Upper lobe of right lung (tissue), 1 donor: ENCODE measurements at regions not wholly inside any gene's neighbourhood (a gene's known extent, or its start where the extent isn't known, plus 50 kb on each side); places are given as distances from the start of the nearest gene placed in this dataset.

Experiments
- ATAC-seq: fragments of 200-7000 bp; cut with Tn5 transposase; one replicate; pipeline ENCODE4 v1.9.1; 2020; ENCODE audit warnings: mild to moderate bottlenecking, moderate library complexity
- DNase-seq: peaks from one replicate; pipeline ENCODE4 v3.0.0-alpha.2; 2020
- H3K27ac ChIP-seq: fragments of 200-600 bp; one replicate; pipeline ENCODE4 v1.8.0; 2022
- H3K27me3 ChIP-seq: fragments of 200-600 bp; one replicate; pipeline ENCODE4 v1.8.0; 2022; ENCODE audit warnings: mild to moderate bottlenecking
- H3K36me3 ChIP-seq: fragments of 200-600 bp; one replicate; pipeline ENCODE4 v1.8.0; 2022
- H3K4me1 ChIP-seq: fragments of 200-600 bp; one replicate; pipeline ENCODE4 v1.8.0; 2022
- H3K4me3 ChIP-seq: fragments of 200-600 bp; one replicate; pipeline ENCODE4 v1.8.0; 2022; ENCODE audit warnings: mild to moderate bottlenecking
- H3K9me3 ChIP-seq: fragments of 200-600 bp; one replicate; pipeline ENCODE4 v1.8.0; 2022
- intact Hi-C: fragments of 100-400 bp; cut with DNase I; formaldehyde crosslinking; loops from one replicate; pipeline ENCODE4 v1.11.0; 2022
- TF ChIP-seq, protein P1 (sequence below): fragments of 200-600 bp; IDR thresholded peaks from one replicate; pipeline ENCODE4 v1.8.0; 2022; ENCODE audit warnings: antibody characterized with exemption
- donor health status: DM: no; HTN: yes; CAD: no; lungs with severe emphysema.

DNA sequence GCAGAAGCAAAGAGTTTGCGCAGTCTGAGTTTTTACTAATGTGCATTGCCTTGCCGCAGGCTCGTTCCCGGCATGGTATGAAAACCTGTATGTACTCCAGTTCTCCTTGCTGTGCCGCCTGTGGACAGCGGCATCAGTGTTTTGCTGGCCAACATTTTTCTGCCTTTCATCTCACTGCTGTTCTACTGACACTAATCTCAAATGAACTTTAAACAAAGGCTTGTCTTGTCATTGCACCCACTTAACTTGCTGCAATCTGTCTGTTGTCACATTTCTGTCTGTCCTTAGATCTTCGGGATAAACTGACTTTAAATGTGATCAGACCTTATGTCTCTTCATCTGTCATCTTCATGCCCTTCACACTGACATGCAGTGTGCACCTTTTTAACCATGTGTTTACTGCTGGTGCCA, 71.7 kb upstream of the ZNRF2 start:
- Histone ChIP-seq H3K36me3 (no peaks in the 10 kb centered on the region), H3K9me3 (no peaks in the 10 kb centered on the region), H3K4me3 (no peak overlapping the region), H3K27ac (no peak overlapping the region), H3K27me3 (no peaks in the 10 kb centered on the region), H3K4me1 (peaks cover 4% of the 10 kb centered on the region)
- intact Hi-C loops, result no loop called here
- TF ChIP-seq, protein P1, sequence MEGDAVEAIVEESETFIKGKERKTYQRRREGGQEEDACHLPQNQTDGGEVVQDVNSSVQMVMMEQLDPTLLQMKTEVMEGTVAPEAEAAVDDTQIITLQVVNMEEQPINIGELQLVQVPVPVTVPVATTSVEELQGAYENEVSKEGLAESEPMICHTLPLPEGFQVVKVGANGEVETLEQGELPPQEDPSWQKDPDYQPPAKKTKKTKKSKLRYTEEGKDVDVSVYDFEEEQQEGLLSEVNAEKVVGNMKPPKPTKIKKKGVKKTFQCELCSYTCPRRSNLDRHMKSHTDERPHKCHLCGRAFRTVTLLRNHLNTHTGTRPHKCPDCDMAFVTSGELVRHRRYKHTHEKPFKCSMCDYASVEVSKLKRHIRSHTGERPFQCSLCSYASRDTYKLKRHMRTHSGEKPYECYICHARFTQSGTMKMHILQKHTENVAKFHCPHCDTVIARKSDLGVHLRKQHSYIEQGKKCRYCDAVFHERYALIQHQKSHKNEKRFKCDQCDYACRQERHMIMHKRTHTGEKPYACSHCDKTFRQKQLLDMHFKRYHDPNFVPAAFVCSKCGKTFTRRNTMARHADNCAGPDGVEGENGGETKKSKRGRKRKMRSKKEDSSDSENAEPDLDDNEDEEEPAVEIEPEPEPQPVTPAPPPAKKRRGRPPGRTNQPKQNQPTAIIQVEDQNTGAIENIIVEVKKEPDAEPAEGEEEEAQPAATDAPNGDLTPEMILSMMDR, result no peak
- no peak for ATAC-seq
- DNase-seq, result no peak

DNA sequence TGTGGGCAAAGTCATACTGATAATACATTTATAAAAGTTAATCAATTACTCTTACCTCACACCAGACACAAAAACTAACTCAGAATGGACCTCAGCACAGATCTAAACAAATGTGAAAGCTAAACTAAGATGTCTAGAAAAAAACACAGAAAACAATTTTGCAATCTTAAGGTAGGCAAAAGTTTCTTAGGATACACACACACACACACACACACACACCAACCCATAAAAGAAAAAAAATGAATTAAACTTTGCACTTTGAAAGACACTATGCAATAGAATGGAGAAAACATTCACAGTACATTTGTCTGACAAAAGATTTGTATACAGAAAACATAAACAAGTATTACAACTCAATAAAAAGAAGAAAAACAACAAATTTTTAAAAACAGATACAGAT, 70.8 kb upstream of the ZNRF2 start:
- DNase-seq, result no peak
- Histone ChIP-seq H3K27me3 (no peaks in the 10 kb centered on the region), H3K9me3 (no peaks in the 10 kb centered on the region), H3K36me3 (no peaks in the 10 kb centered on the region), H3K4me1 (peaks cover 4% of the 10 kb centered on the region), H3K4me3 (no peak overlapping the region), H3K27ac (no peak overlapping the region)
- intact Hi-C loops, result no loop called here
- ATAC-seq, result no peak
- TF ChIP-seq, protein P1, result no peak

DNA sequence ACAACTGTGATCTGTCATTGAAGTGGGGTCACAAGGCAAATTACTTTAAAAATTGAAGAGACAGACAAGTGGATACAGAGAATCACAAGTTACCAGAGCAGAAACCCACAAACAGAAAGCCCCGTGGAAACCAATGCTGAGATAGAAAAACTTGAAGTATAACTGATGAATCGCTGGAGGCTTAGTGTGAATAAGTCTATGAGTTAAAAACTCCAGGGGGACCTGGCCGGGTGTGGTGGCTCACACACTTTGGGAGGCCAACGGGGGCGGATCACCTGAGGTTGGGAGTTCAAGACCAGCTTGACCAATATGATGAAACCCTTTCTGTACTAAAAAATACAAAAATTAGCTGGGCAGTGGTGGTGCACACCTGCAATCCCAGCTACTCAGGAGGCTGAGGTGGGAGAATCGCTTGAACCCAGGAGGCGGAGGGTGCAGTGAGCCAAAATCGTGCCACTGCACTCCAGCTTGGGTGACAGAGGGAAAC, 69.7 kb upstream of the ZNRF2 start:
- intact Hi-C loops, result no loop called here
- ATAC-seq (no peak), DNase-seq (no peak)
- H3K9me3 ChIP-seq, result no peaks in the 10 kb centered on the region
- no peaks in the 10 kb centered on the region for H3K27me3 ChIP-seq
- H3K27ac ChIP-seq, result no peak overlapping the region
- H3K36me3 ChIP-seq, result no peaks in the 10 kb centered on the region
- no peak overlapping the region for H3K4me3 ChIP-seq
- peaks cover 4% of the 10 kb centered on the region for H3K4me1 ChIP-seq
- TF ChIP-seq, protein P1, result no peak

DNA sequence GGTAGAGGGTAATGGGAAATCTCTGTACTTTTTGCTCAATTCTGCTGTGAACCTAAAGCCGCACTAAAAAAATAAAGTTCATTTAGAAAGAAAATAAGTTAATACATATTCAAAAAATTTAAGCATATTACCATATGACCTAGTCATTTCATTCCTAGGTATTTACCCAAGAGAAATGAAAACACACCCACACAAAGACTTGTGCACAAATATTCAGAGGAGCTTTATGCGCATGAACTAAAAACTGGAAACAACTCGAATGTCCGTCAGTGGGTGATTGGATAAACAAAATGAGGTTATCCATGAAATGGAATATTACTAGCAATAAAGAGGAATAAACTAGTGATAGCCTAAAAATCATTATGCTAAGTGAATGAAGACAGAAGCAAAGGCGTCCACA, 62.6 kb upstream of the ZNRF2 start:
- H3K9me3 ChIP-seq, result no peaks in the 10 kb centered on the region
- ATAC-seq (no peak), DNase-seq (no peak)
- TF ChIP-seq, protein P1, result no peak
- no peak overlapping the region for H3K27ac ChIP-seq
- H3K4me3 ChIP-seq, result no peak overlapping the region
- peaks cover 16% of the 10 kb centered on the region for H3K4me1 ChIP-seq
- H3K36me3 ChIP-seq, result no peaks in the 10 kb centered on the region
- no peaks in the 10 kb centered on the region for H3K27me3 ChIP-seq
- intact Hi-C loops, result no loop called here

DNA sequence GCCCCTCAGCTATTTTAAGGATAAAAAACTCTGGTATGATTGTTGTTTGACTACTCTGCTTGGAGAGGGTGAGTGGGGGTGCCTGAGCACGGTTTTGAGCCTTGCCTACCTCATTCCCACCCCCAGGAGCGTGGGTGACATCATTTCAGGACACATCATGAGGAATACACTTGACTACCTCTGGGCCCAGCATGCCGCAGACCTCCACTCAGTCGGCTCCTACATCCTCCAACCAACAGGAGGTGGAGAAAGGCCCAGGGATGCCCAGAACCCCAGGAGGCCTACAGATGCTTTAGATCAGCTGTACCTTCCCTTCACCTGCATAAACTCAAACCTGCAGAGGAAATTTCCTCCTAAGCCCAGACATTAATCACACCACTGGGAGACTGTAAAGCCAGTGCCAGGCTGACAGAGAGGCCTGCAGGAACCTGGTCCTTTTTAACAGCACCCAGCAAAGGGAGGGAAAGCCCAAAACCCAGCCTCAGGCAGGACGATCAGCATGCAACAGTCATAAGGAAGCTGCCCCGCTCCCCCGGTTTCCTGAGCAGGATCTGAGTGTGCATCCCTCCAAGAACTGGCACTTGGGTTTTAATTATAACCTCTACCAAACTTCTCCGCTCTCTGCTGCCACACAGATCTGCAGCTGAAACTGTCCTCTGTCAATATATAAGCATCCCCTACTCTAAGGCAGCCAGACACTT, 61.7 kb upstream of the ZNRF2 start:
- Histone ChIP-seq H3K9me3 (no peaks in the 10 kb centered on the region), H3K4me1 (peaks cover 20% of the 10 kb centered on the region), H3K4me3 (no peak overlapping the region), H3K36me3 (no peaks in the 10 kb centered on the region), H3K27ac (no peak overlapping the region), H3K27me3 (no peaks in the 10 kb centered on the region)
- TF ChIP-seq, protein P1, result no peak
- intact Hi-C loops, result no loop called here
- DNase-seq (no peak), ATAC-seq (no peak)
